GM19452 (cell line): ENCODE measurements at regions not wholly inside any gene's neighbourhood (a gene's known extent, or its start where the extent isn't known, plus 50 kb on each side); places are given as distances from the start of the nearest gene placed in this dataset.

Experiments used
- ATAC-seq: cut with Tn5 transposase; IDR thresholded peaks from one replicate; pipeline ENCODE4 v1.9.1; 2021; ENCODE audit not compliant: unreplicated experiment

GRCh38 chrX:133159205-133159604 is 58.9 kb downstream of the TFDP3 start:
- ATAC-seq: no peak

- ATAC-seq: peak; percentile 67
These were observed 54.4 kb upstream of the USP26 start for GRCh38 chrX:133151336-133151735.

- no peak for ATAC-seq
These were observed 53.8 kb upstream of the USP26 start for GRCh38 chrX:133150730-133151129.
